GM20431 (cell line): ENCODE measurements at regions not wholly inside any gene's neighbourhood (a gene's known extent, or its start where the extent isn't known, plus 50 kb on each side); places are given as distances from the start of the nearest gene placed in this dataset.
"Not testable (repeated sequence)": the region's sequence is repeated elsewhere in the genome, so short reads cannot be mapped to it uniquely, and the experiment has no call there.

ENCODE experiments used
- in situ Hi-C: fragments of 300-500 bp; cut with MseI, MboI; formaldehyde crosslinking; loops from one replicate; pipeline ENCODE4 v1.15.0; 2020; ENCODE audit warnings: low sequenced_read_pairs; ENCODE audit not compliant: unreplicated experiment

GRCh38 chr15:34700891-34701427 is 53.8 kb downstream of the GJD2 start:
- in situ Hi-C loops = loop anchor here (25.0 kb wide), 1 partner anchor 211 kb away; no protein-coding TSS in a partner anchor

GRCh38 chr15:34699968-34700640 is 54.7 kb downstream of the GJD2 start:
- in situ Hi-C loops = loop anchor here (25.0 kb wide), 1 partner anchor 212 kb away; no protein-coding TSS in a partner anchor

- in situ Hi-C loops = no loop called here
Observed at GRCh38 chr15:34696506-34696905, 58.3 kb downstream of the GJD2 start.

GRCh38 chr15:34693053-34693744 is 61.6 kb downstream of the GJD2 start:
- in situ Hi-C loops = no loop called here

GRCh38 chr15:34691034-34691433 is 63.8 kb downstream of the GJD2 start:
- in situ Hi-C loops = no loop called here

GRCh38 chr15:34688699-34689098 is 66.1 kb downstream of the GJD2 start:
- in situ Hi-C loops = no loop called here

GRCh38 chr15:34684351-34684750 is 70.4 kb downstream of the GJD2 start:
- in situ Hi-C loops = no loop called here

GRCh38 chr15:34682674-34683073 is 72.1 kb downstream of the GJD2 start:
- in situ Hi-C loops = no loop called here

- in situ Hi-C loops = no loop called here
Observed at GRCh38 chr15:34679291-34679690, 75.5 kb downstream of the GJD2 start.

GRCh38 chr15:34673241-34673640 is 81.6 kb downstream of the GJD2 start:
- in situ Hi-C loops = no loop called here

GRCh38 chr15:34665498-34666116 is 82.2 kb upstream of the GOLGA8B start:
- in situ Hi-C loops = no loop called here

GRCh38 chr15:34664418-34664817 is 81.0 kb upstream of the GOLGA8B start:
- in situ Hi-C loops = no loop called here

GRCh38 chr15:34663101-34663500 is 79.7 kb upstream of the GOLGA8B start:
- in situ Hi-C loops = no loop called here

GRCh38 chr15:34659056-34659455 is 75.6 kb upstream of the GOLGA8B start:
- in situ Hi-C loops = no loop called here

GRCh38 chr15:34657469-34658127 is 74.1 kb upstream of the GOLGA8B start:
- in situ Hi-C loops = no loop called here

GRCh38 chr15:34656005-34656796 is 72.8 kb upstream of the GOLGA8B start:
- in situ Hi-C loops = no loop called here

- in situ Hi-C loops = no loop called here
Observed at GRCh38 chr15:34655326-34655725, 71.9 kb upstream of the GOLGA8B start.

- in situ Hi-C loops = no loop called here
Observed at GRCh38 chr15:34654625-34655024, 71.2 kb upstream of the GOLGA8B start.

GRCh38 chr15:34653992-34654391 is 70.5 kb upstream of the GOLGA8B start:
- in situ Hi-C loops = no loop called here

GRCh38 chr15:34653326-34653725 is 69.9 kb upstream of the GOLGA8B start:
- in situ Hi-C loops = not testable (repeated sequence)
